Ovary (tissue), 3 donors: ENCODE measurements at regions not wholly inside any gene's neighbourhood (a gene's known extent, or its start where the extent isn't known, plus 50 kb on each side); places are given as distances from the start of the nearest gene placed in this dataset.

Experiments used
- CTCF ChIP-seq, 3 donors: fragments of 450-650 bp in 2 of 3; fragments of 200-600 bp in 1 of 3; IDR thresholded peaks; one replicate each; pipeline versions ENCODE4 v1.5.1 to v1.8.0; 2016 to 2022; ENCODE audit warnings: antibody characterized with exemption in 3 of 3, mild to moderate bottlenecking in 1 of 3
- POLR2A ChIP-seq: fragments of 450-650 bp; IDR thresholded peaks from one replicate; pipeline ENCODE4 v1.6.1; 2017; ENCODE audit warnings: antibody characterized with exemption, mild to moderate bottlenecking, moderate library complexity
- donor health status: DM: no; HTN: no; CAD: no.

GRCh38 chr5:152144030-152144429 is 219.4 kb upstream of the GLRA1 start:
- TF ChIP-seq CTCF (IDR thresholded peaks at IDR 0.05), result no peak
- no peak for TF ChIP-seq POLR2A
